ENCODE measurements at regions not wholly inside any gene's neighbourhood (a gene's known extent, or its start where the extent isn't known, plus 50 kb on each side); places are given as distances from the start of the nearest gene placed in this dataset.

DNA sequence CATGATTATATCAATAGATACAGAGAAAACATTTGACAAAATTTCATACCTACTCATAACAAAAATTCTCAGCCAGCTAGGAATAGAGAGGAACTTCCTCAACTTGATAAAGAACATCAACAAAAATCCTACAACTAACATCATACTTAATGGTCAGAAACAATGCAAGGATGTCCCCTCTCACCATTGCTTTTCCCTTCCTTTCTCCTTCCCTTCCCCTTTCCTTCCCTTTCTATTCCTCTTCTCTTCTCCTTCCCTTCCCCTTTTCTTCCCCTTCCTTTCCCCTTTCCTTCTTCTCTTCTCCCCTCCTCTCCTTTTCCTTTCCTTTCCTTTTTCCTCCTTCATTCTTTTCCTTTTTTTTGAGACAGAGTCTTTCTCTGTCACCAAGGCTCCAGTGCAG lies 418.3 kb upstream of the B3GAT1 start:
- TF ChIP-seq, protein P1, sequence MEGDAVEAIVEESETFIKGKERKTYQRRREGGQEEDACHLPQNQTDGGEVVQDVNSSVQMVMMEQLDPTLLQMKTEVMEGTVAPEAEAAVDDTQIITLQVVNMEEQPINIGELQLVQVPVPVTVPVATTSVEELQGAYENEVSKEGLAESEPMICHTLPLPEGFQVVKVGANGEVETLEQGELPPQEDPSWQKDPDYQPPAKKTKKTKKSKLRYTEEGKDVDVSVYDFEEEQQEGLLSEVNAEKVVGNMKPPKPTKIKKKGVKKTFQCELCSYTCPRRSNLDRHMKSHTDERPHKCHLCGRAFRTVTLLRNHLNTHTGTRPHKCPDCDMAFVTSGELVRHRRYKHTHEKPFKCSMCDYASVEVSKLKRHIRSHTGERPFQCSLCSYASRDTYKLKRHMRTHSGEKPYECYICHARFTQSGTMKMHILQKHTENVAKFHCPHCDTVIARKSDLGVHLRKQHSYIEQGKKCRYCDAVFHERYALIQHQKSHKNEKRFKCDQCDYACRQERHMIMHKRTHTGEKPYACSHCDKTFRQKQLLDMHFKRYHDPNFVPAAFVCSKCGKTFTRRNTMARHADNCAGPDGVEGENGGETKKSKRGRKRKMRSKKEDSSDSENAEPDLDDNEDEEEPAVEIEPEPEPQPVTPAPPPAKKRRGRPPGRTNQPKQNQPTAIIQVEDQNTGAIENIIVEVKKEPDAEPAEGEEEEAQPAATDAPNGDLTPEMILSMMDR (IDR thresholded peaks at IDR 0.05): no peak
- TF ChIP-seq EP300 (IDR thresholded peaks at IDR 0.05; ENCODE audit: low read depth): no peak
- TF ChIP-seq POLR2A (IDR thresholded peaks at IDR 0.05): no peak
- TF ChIP-seq POLR2AphosphoS5 (IDR thresholded peaks at IDR 0.05): no peak
